ENCODE measurements at regions not wholly inside any gene's neighbourhood (a gene's known extent, or its start where the extent isn't known, plus 50 kb on each side); places are given as distances from the start of the nearest gene placed in this dataset.
A peak's percentile ranks its signal among the peaks of the same experiment; 100 is the strongest.

DNA sequence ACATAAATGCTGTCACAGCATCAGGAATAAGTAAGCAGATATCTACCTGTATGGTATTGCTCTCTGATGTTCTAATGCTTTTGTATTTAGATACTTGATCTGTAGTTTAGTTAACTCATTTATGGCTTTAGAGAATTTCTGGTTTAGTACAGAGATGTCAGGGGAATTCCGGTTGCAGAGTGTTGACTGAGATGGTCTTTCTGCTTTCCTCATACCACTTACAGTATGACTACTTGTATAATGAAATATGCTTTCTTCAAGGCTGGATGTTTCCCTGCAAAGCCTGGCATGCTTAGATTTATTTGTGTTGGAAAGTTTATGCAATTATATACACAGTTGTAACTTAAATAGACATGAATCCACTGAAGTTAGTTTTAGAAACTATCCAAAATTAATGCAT lies 278.4 kb downstream of the CDH26 start:
- POLR2A ChIA-PET: no interaction called here

DNA sequence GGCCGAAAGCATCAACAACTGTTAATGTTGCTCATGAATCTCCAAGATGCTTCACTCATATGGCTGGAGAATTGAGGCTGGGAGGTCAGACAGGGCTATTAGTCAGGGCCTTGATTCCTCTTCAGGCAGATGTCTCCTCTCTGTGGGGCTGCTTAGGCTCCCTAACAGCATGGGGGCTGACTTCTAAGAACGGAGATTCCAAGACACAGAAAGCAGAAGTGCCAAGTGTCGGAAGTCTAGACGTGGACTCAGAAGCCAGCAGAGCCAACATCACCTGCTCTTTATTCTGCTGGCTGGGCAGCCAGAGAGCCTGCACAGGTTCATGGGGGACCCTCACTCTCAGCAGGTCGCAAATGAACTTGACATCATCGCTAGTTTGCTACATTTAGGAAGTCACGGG lies 279.8 kb downstream of the CDH26 start:
- Histone ChIP-seq H3K27me3 (ENCODE audit: control insufficient read depth, insufficient read depth, low read length) (no peaks in the 10 kb centered on the region), H3K4me3 (ENCODE audit: low read depth, low read length) (no peak overlapping the region), H3K27ac (ENCODE audit: low read depth, low read length) (no peak overlapping the region), H3K9me3 (ENCODE audit: control insufficient read depth, insufficient read depth, low read length) (no peaks in the 10 kb centered on the region)
- POLR2A ChIA-PET: interaction anchor here (0.9 kb wide), 1 partner anchor 11 kb away, joined by 3 read pairs; no protein-coding TSS in a partner anchor
- no peak for DNase-seq (ENCODE audit: low read depth, low spot score)
- CTCF ChIA-PET: interaction anchor here (2.5 kb wide), 1 partner anchor 27 kb away, joined by 14 read pairs; no protein-coding TSS in a partner anchor
- TF ChIP-seq, protein P1, sequence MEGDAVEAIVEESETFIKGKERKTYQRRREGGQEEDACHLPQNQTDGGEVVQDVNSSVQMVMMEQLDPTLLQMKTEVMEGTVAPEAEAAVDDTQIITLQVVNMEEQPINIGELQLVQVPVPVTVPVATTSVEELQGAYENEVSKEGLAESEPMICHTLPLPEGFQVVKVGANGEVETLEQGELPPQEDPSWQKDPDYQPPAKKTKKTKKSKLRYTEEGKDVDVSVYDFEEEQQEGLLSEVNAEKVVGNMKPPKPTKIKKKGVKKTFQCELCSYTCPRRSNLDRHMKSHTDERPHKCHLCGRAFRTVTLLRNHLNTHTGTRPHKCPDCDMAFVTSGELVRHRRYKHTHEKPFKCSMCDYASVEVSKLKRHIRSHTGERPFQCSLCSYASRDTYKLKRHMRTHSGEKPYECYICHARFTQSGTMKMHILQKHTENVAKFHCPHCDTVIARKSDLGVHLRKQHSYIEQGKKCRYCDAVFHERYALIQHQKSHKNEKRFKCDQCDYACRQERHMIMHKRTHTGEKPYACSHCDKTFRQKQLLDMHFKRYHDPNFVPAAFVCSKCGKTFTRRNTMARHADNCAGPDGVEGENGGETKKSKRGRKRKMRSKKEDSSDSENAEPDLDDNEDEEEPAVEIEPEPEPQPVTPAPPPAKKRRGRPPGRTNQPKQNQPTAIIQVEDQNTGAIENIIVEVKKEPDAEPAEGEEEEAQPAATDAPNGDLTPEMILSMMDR (IDR thresholded peaks at IDR 0.05; ENCODE audit: low read depth, low read length): no peak

More for the DNA sequence above, 278.4 kb downstream of the CDH26 start:
- no peak overlapping the region for H3K27ac ChIP-seq (ENCODE audit: low read depth, low read length)
- H3K9me3 ChIP-seq (ENCODE audit: control insufficient read depth, insufficient read depth, low read length): no peaks in the 10 kb centered on the region
- TF ChIP-seq, protein P1 (IDR thresholded peaks at IDR 0.05; ENCODE audit: low read depth, low read length): no peak
- H3K4me3 ChIP-seq (ENCODE audit: low read depth, low read length): no peak overlapping the region
- H3K27me3 ChIP-seq (ENCODE audit: control insufficient read depth, insufficient read depth, low read length): no peaks in the 10 kb centered on the region
- CTCF ChIA-PET: interaction anchor here (0.8 to 2.5 kb wide), 4 partner anchors 11 to 179 kb away, joined by 3 to 14 read pairs (median 3); no protein-coding TSS in a partner anchor
- peak; percentile 47 for DNase-seq (ENCODE audit: low read depth, low spot score)

DNA sequence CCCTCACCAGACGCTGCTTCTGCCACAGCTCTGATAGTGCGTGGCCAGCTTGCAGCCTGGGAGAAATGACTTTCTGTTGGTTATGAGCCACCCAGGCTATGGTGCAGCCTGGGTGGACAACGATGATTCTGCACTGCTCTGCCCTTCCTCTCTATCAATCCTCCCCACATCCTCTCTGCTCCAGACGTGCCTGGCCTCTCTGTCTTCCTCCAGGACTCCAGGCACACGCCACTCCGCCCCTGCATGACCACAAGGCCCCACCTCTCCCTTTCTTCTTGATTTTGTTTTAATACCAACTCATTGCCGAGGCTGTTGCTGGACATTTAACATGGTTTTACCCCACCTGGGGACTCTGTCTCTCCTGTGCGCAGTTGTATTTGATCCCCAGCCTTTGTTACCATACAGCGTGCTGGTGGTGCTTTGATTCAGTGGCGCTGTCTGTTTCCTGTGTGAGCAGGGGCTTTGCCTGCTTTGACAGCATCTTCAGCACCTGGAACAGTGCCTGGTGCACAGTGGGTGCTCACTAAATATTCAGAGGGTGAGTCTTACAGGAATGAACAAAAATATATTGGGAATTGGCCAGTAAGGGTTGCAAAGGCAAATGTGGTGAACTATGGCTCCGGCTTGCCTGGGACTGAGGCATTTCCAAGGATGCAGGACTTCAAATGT lies 280.9 kb downstream of the CDH26 start:
- TF ChIP-seq, protein P1 (IDR thresholded peaks at IDR 0.05; ENCODE audit: low read depth, low read length): no peak
- Histone ChIP-seq H3K4me3 (ENCODE audit: low read depth, low read length) (no peak overlapping the region), H3K27ac (ENCODE audit: low read depth, low read length) (no peak overlapping the region), H3K9me3 (ENCODE audit: control insufficient read depth, insufficient read depth, low read length) (no peaks in the 10 kb centered on the region), H3K27me3 (ENCODE audit: control insufficient read depth, insufficient read depth, low read length) (no peaks in the 10 kb centered on the region)
- ChIA-PET CTCF (no interaction called here), POLR2A (no interaction called here)
- DNase-seq (ENCODE audit: low read depth, low spot score): no peak

DNA sequence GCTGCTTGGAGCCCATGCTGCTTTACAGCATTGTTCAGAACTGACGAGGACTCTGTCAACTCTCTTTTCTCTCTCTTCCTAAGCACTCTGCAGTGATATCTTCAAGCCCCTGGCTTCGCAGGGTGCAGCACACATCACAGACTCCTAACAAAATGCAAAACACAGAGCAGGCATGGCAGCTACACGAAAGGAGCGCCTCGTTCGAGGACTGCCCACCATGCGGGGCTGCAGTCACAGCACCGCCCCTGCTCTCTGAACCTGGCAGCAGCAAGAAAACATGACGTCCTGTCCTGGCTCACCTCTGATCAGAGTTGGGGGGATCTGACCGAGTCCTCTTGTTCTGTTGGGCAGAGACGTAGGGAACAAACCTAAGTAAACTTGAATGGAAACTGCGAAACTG lies 281.7 kb downstream of the CDH26 start:
- H3K27me3 ChIP-seq (ENCODE audit: control insufficient read depth, insufficient read depth, low read length): no peaks in the 10 kb centered on the region
- H3K27ac ChIP-seq (ENCODE audit: low read depth, low read length): no peak overlapping the region
- DNase-seq (ENCODE audit: low read depth, low spot score): no peak
- H3K9me3 ChIP-seq (ENCODE audit: control insufficient read depth, insufficient read depth, low read length): no peaks in the 10 kb centered on the region
- ChIA-PET POLR2A (no interaction called here), CTCF (no interaction called here)
- H3K4me3 ChIP-seq (ENCODE audit: low read depth, low read length): no peak overlapping the region
- TF ChIP-seq, protein P1 (IDR thresholded peaks at IDR 0.05; ENCODE audit: low read depth, low read length): no peak

DNA sequence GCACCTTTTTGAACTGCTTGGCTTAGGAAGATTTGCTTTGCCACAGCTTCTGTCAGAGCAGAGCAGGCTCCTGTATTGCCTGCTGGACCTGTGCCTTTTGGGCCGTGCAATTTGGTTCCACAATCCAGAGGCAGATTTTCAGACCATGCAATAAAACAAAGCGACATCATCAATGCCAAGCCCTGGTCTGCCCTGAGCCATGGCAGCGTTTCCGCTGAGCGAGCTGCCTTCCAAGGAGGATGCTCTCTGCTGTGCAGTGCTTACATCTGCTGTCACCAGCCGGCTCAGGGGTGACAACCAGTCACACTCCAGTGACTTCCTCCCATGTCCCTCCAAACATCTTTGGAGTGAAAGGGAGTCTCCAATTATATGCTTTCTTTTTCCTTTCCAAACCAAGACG lies 282.2 kb downstream of the CDH26 start:
- H3K4me3 ChIP-seq (ENCODE audit: low read depth, low read length): no peak overlapping the region
- H3K27me3 ChIP-seq (ENCODE audit: control insufficient read depth, insufficient read depth, low read length): no peaks in the 10 kb centered on the region
- no peaks in the 10 kb centered on the region for H3K9me3 ChIP-seq (ENCODE audit: control insufficient read depth, insufficient read depth, low read length)
- POLR2A ChIA-PET: no interaction called here
- no peak overlapping the region for H3K27ac ChIP-seq (ENCODE audit: low read depth, low read length)
- no peak for DNase-seq (ENCODE audit: low read depth, low spot score)
- CTCF ChIA-PET: no interaction called here
- TF ChIP-seq, protein P1 (IDR thresholded peaks at IDR 0.05; ENCODE audit: low read depth, low read length): no peak

Data from AG04450 (cell line).